ENCODE measurements at regions not wholly inside any gene's neighbourhood (a gene's known extent, or its start where the extent isn't known, plus 50 kb on each side); places are given as distances from the start of the nearest gene placed in this dataset.
A peak's percentile ranks its signal among the peaks of the same experiment; 100 is the strongest.

DNA sequence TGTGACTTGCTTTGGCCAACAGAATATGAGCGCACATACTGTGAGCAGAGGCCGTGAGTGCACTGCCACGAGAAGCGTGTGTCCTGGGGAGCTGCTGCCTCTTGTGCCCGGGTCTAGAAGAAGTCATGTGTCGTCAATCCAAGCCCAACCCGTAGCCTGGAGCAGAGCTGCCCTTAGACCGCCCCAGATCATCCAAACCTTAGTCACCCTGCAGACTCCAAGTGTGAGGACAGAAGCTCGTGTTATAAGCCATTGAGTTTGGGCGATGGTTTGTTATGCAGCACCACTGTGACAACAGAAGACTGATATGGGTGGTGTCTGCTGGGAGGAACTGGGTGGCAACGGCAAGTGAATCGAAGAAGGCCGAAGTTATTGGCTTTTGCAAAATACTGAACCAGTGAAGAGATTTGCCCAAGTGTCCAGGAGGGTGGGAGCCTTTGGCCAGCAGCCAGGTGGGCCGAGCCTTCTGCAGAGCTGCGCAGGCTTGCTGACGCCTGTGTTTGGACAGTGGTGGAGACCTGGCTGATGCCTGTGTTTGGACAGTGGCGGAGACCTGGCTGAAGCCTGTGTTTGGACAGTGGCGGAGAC lies 101.3 kb upstream of the SULF2 start (continued):
- TF ChIP-seq, protein P1, sequence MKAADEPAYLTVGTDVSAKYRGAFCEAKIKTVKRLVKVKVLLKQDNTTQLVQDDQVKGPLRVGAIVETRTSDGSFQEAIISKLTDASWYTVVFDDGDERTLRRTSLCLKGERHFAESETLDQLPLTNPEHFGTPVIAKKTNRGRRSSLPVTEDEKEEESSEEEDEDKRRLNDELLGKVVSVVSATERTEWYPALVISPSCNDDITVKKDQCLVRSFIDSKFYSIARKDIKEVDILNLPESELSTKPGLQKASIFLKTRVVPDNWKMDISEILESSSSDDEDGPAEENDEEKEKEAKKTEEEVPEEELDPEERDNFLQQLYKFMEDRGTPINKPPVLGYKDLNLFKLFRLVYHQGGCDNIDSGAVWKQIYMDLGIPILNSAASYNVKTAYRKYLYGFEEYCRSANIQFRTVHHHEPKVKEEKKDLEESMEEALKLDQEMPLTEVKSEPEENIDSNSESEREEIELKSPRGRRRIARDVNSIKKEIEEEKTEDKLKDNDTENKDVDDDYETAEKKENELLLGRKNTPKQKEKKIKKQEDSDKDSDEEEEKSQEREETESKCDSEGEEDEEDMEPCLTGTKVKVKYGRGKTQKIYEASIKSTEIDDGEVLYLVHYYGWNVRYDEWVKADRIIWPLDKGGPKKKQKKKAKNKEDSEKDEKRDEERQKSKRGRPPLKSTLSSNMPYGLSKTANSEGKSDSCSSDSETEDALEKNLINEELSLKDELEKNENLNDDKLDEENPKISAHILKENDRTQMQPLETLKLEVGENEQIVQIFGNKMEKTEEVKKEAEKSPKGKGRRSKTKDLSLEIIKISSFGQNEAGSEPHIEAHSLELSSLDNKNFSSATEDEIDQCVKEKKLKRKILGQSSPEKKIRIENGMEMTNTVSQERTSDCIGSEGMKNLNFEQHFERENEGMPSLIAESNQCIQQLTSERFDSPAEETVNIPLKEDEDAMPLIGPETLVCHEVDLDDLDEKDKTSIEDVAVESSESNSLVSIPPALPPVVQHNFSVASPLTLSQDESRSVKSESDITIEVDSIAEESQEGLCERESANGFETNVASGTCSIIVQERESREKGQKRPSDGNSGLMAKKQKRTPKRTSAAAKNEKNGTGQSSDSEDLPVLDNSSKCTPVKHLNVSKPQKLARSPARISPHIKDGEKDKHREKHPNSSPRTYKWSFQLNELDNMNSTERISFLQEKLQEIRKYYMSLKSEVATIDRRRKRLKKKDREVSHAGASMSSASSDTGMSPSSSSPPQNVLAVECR (CRISPR knock-in tag; IDR thresholded peaks at IDR 0.05; ENCODE audit: borderline replicate concordance) = peak; percentile 30; the same call in 1 of the 2 replicates
- TF ChIP-seq, protein P2, sequence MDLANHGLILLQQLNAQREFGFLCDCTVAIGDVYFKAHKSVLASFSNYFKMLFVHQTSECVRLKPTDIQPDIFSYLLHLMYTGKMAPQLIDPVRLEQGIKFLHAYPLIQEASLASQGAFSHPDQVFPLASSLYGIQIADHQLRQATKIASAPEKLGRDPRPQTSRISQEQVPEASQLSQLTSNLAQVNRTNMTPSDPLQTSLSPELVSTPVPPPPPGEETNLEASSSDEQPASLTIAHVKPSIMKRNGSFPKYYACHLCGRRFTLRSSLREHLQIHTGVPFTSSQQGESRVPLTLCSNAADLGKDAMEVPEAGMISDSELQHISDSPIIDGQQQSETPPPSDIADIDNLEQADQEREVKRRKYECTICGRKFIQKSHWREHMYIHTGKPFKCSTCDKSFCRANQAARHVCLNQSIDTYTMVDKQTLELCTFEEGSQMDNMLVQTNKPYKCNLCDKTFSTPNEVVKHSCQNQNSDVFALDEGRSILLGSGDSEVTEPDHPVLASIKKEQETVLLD (CRISPR knock-in tag; IDR thresholded peaks at IDR 0.05; ENCODE audit: low read depth) = no peak
- TF ChIP-seq ZNF317 (CRISPR knock-in tag; IDR thresholded peaks at IDR 0.05) = no peak
- TF ChIP-seq, protein P3, sequence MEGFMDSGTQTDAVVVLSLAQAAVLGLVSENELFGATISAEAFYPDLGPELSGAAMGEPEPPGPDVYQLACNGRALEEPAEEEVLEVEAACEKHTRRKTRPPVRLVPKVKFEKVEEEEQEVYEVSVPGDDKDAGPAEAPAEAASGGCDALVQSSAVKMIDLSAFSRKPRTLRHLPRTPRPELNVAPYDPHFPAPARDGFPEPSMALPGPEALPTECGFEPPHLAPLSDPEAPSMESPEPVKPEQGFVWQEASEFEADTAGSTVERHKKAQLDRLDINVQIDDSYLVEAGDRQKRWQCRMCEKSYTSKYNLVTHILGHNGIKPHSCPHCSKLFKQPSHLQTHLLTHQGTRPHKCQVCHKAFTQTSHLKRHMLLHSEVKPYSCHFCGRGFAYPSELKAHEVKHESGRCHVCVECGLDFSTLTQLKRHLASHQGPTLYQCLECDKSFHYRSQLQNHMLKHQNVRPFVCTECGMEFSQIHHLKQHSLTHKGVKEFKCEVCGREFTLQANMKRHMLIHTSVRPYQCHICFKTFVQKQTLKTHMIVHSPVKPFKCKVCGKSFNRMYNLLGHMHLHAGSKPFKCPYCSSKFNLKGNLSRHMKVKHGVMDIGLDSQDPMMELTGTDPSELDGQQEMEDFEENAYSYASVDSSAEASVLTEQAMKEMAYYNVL (CRISPR knock-in tag; IDR thresholded peaks at IDR 0.05; ENCODE audit: borderline replicate concordance) = no peak
- no peak; the same call in 1 of the 2 replicates for TF ChIP-seq TARDBP (CRISPR knock-in tag; IDR thresholded peaks at IDR 0.05)
- TF ChIP-seq JUN (CRISPR knock-in tag; IDR thresholded peaks at IDR 0.05) = no peak
- TF ChIP-seq, protein P4, sequence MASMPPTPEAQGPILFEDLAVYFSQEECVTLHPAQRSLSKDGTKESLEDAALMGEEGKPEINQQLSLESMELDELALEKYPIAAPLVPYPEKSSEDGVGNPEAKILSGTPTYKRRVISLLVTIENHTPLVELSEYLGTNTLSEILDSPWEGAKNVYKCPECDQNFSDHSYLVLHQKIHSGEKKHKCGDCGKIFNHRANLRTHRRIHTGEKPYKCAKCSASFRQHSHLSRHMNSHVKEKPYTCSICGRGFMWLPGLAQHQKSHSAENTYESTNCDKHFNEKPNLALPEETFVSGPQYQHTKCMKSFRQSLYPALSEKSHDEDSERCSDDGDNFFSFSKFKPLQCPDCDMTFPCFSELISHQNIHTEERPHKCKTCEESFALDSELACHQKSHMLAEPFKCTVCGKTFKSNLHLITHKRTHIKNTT (CRISPR knock-in tag; IDR thresholded peaks at IDR 0.05) = no peak
- no peak for TF ChIP-seq CENPT (CRISPR knock-in tag; IDR thresholded peaks at IDR 0.05; ENCODE audit: low read depth)
- no peak for TF ChIP-seq NFRKB (IDR thresholded peaks at IDR 0.05)
- TF ChIP-seq ZNF225 (CRISPR knock-in tag; IDR thresholded peaks at IDR 0.05) = 0 out of 2 replicates have a peak, but pooled peaks have one; percentile 45
- TF ChIP-seq MAFK (conservative IDR thresholded peaks at IDR 0.05 in 1 of 2, IDR thresholded peaks at IDR 0.05 in 1 of 2; ENCODE audit: low read length in 2 of 2) = no peak
- no peak for TF ChIP-seq ZNF670 (CRISPR knock-in tag; IDR thresholded peaks at IDR 0.05; ENCODE audit: borderline replicate concordance)
- no peak for TF ChIP-seq NR2F2 (IDR thresholded peaks at IDR 0.05; ENCODE audit: borderline replicate concordance, low read depth)
- no peak for TF ChIP-seq KLF16 (CRISPR knock-in tag; IDR thresholded peaks at IDR 0.05)
- TF ChIP-seq PITX1 (CRISPR knock-in tag; IDR thresholded peaks at IDR 0.05) = no peak
- no peak for TF ChIP-seq NR2F1 (CRISPR knock-in tag; IDR thresholded peaks at IDR 0.05)
- TF ChIP-seq GATA4 (IDR thresholded peaks at IDR 0.05; ENCODE audit: borderline replicate concordance, low read depth) = no peak
- TF ChIP-seq PHB2 (IDR thresholded peaks at IDR 0.05; ENCODE audit: partially characterized antibody) = no peak
- no peak for TF ChIP-seq SOX13 (IDR thresholded peaks at IDR 0.05)
- no peak for TF ChIP-seq SOX13 (CRISPR knock-in tag; conservative IDR thresholded peaks at IDR 0.05 in 1 of 2, IDR thresholded peaks at IDR 0.05 in 1 of 2)
- no peak for TF ChIP-seq ZNF256 (CRISPR knock-in tag; conservative IDR thresholded peaks at IDR 0.05)
